GM18909 (cell line): ENCODE measurements at regions not wholly inside any gene's neighbourhood (a gene's known extent, or its start where the extent isn't known, plus 50 kb on each side); places are given as distances from the start of the nearest gene placed in this dataset.
"Not testable (repeated sequence)": the region's sequence is repeated elsewhere in the genome, so short reads cannot be mapped to it uniquely, and the experiment has no call there.

Source experiments
- ATAC-seq: cut with Tn5 transposase; IDR thresholded peaks from one replicate; pipeline ENCODE4 v1.9.1; 2021; ENCODE audit warnings: mild to moderate bottlenecking; ENCODE audit not compliant: unreplicated experiment, poor library complexity

GRCh38 chr10:118834370-118834769 lies 79.6 kb upstream of the CACUL1 start:
- not testable (repeated sequence) for ATAC-seq

GRCh38 chr10:118835682-118836326 lies 81.0 kb upstream of the CACUL1 start:
- ATAC-seq = no peak

- no peak for ATAC-seq
These were observed 83.6 kb upstream of the CACUL1 start for GRCh38 chr10:118838364-118838763.

GRCh38 chr10:118839348-118839747 lies 84.6 kb upstream of the CACUL1 start:
- ATAC-seq = no peak

- ATAC-seq = no peak
These were observed 85.5 kb upstream of the CACUL1 start for GRCh38 chr10:118840071-118840775.

GRCh38 chr10:118840776-118841468 lies 86.2 kb upstream of the CACUL1 start:
- ATAC-seq = no peak

GRCh38 chr10:118841881-118842605 lies 87.3 kb upstream of the CACUL1 start:
- no peak for ATAC-seq

- ATAC-seq = no peak
These were observed 88.3 kb upstream of the CACUL1 start for GRCh38 chr10:118842843-118843624.

GRCh38 chr10:118843647-118844265 lies 89.0 kb upstream of the CACUL1 start:
- no peak for ATAC-seq

- ATAC-seq = no peak
These were observed 90.2 kb upstream of the CACUL1 start for GRCh38 chr10:118844731-118845521.

GRCh38 chr10:118845776-118846175 lies 91.0 kb upstream of the CACUL1 start:
- no peak for ATAC-seq

GRCh38 chr10:118850418-118851061 lies 95.8 kb upstream of the CACUL1 start:
- ATAC-seq = no peak

GRCh38 chr10:118851062-118852035 lies 96.6 kb upstream of the CACUL1 start:
- peak; percentile 75 for ATAC-seq

GRCh38 chr10:118853916-118854315 lies 99.1 kb upstream of the CACUL1 start:
- no peak for ATAC-seq

GRCh38 chr10:118856106-118856505 lies 101.3 kb upstream of the CACUL1 start:
- ATAC-seq = no peak

GRCh38 chr10:118865998-118866693 lies 111.4 kb upstream of the CACUL1 start:
- ATAC-seq = no peak

- no peak for ATAC-seq
These were observed 113.0 kb upstream of the CACUL1 start for GRCh38 chr10:118867768-118868167.
